ENCODE measurements at regions not wholly inside any gene's neighbourhood (a gene's known extent, or its start where the extent isn't known, plus 50 kb on each side); places are given as distances from the start of the nearest gene placed in this dataset.

- ChIA-PET CTCF (ENCODE audit: partially characterized antibody) (interaction anchor here (0.7 kb wide), 1 partner anchor 157 kb away, joined by 3 read pairs; no protein-coding TSS in a partner anchor), POLR2A (ENCODE audit: partially characterized antibody) (no interaction called here)
- Histone ChIP-seq H4K20me1 (replicated peaks in 1 of 2; ENCODE audit: control insufficient read depth in 1 of 2, insufficient read depth in 2 of 2, low read length in 2 of 2) (no peaks in the 10 kb centered on the region), H3K4me2 (ENCODE audit: insufficient read depth in 1 of 2, low read depth in 2 of 2, low read length in 2 of 2) (no peak overlapping the region), H2BK15ac (ENCODE audit: low read length) (no peak overlapping the region), H3K79me2 (ENCODE audit: control insufficient read depth in 1 of 2, insufficient read depth in 2 of 2, low read length in 2 of 2) (no peaks in the 10 kb centered on the region), H4K91ac (replicated peaks; ENCODE audit: insufficient read length, low read length) (no peak overlapping the region), H3K36me3 (ENCODE audit: control insufficient read depth in 2 of 4, insufficient read depth in 4 of 4, low read length in 3 of 4) (no peaks in the 10 kb centered on the region), H3K23ac (ENCODE audit: insufficient read length) (no peak overlapping the region), H3K27me3 (replicated peaks in 1 of 4; ENCODE audit: control insufficient read depth in 3 of 4, extremely low read depth in 1 of 4, insufficient read depth in 3 of 4, low read length in 3 of 4) (no peaks in the 10 kb centered on the region), H3K23me2 (ENCODE audit: low read depth, low read length) (no peaks in the 10 kb centered on the region), H4K8ac (ENCODE audit: extremely low read depth, insufficient read depth, low read length) (no peak overlapping the region), H3K9ac (replicated peaks in 1 of 4; ENCODE audit: extremely low read depth in 1 of 4, low read depth in 3 of 4, low read length in 3 of 4) (no peak overlapping the region), H3K4me3 (ENCODE audit: extremely low read depth in 1 of 4, insufficient read depth in 2 of 4, low read depth in 3 of 4, low read length in 4 of 4) (no peak overlapping the region), H4K5ac (ENCODE audit: insufficient read length, low read depth, low read length) (no peak overlapping the region), H3K4ac (replicated peaks; ENCODE audit: insufficient read length, low read depth, low read length) (no peak overlapping the region), H2AK5ac (ENCODE audit: low read depth, low read length) (no peak overlapping the region), H2BK12ac (ENCODE audit: low read depth, low read length) (no peak overlapping the region), H3K14ac (ENCODE audit: insufficient read length) (no peak overlapping the region), H2BK5ac (ENCODE audit: low read depth, low read length) (no peak overlapping the region), H3K56ac (replicated peaks; ENCODE audit: insufficient read length, low read depth, low read length) (no peak overlapping the region), H2AFZ (ENCODE audit: low read length) (peak overlapping the region; percentile 74; the same call in 1 of the 2 replicates), H2BK120ac (replicated peaks; ENCODE audit: low read depth, low read length) (no peak overlapping the region), H3K4me1 (replicated peaks in 1 of 4; ENCODE audit: control insufficient read depth in 3 of 4, insufficient read depth in 4 of 4, low read length in 3 of 4) (peaks cover 0 to 2% (median 0%) of the 10 kb centered on the region in 4 experiments; a peak in 1 of 7 replicates), H2BK20ac (ENCODE audit: low read length) (no peak overlapping the region), H3K9me3 (ENCODE audit: insufficient read depth in 2 of 2, low read depth in 1 of 2, low read length in 1 of 2) (no peaks in the 10 kb centered on the region), H3K18ac (ENCODE audit: extremely low read depth, low read length) (no peak overlapping the region), H3K79me1 (ENCODE audit: low read depth, low read length) (no peaks in the 10 kb centered on the region), H3K27ac (ENCODE audit: low read depth, low read length) (no peak overlapping the region)
- TF ChIP-seq EZH2 (IDR thresholded peaks at IDR 0.05; ENCODE audit: low read depth, low read length, severe bottlenecking), result no peak
- FAIRE-seq (no peak), DNase-seq (ENCODE audit: low read depth in 1 of 2, low spot score in 2 of 2) (no peak)
- WGBS, 2 experiments (ENCODE audit: extremely low coverage in 1 of 2, insufficient coverage in 1 of 2, insufficient read length in 1 of 2, insufficient replicate concordance in 2 of 2, low coverage in 1 of 2, low lambda C conversion rate in 2 of 2, missing lambda C conversion rate in 1 of 2), result 62% methylated on average over 3 of the region's 3 CpGs; no CpG with 5 or more reads in 1 of the 2 experiments
These were observed 212.0 kb upstream of the KIF2A start for GRCh38 chr5:62093976-62094375.
